GM12865 (cell line): ENCODE measurements at regions not wholly inside any gene's neighbourhood (a gene's known extent, or its start where the extent isn't known, plus 50 kb on each side); places are given as distances from the start of the nearest gene placed in this dataset.

Source experiments
- DNase-seq: peaks from one replicate; pipeline ENCODE4 v3.0.0; 2010; ENCODE audit warnings: low read depth
- H3K4me3 ChIP-seq: 2 replicates; pipeline ENCODE4 v1.5.1; 2011; ENCODE audit warnings: mild to moderate bottlenecking, low read depth, low read length, control low read depth
- CTCF ChIP-seq: IDR thresholded peaks from 2 replicates; pipeline ENCODE4 v1.5.1; 2011; ENCODE audit warnings: low read length, control low read depth, low read depth, inconsistent platforms; ENCODE audit not compliant: insufficient read depth; ENCODE audit errors: missing control alignments

- no peak for DNase-seq
- TF ChIP-seq CTCF = no peak
- no peak overlapping the region for H3K4me3 ChIP-seq
Observed at GRCh38 chr22:33119044-33119443, 60.9 kb upstream of the SYN3 start.

- no peak for TF ChIP-seq CTCF
- no peak for DNase-seq
Observed at GRCh38 chr22:33117821-33118220, 59.6 kb upstream of the SYN3 start.

GRCh38 chr22:33116841-33117547 lies 58.8 kb upstream of the SYN3 start:
- DNase-seq = no peak
- TF ChIP-seq CTCF = no peak
- H3K4me3 ChIP-seq = no peak overlapping the region

More at GRCh38 chr22:33117821-33118220, 59.6 kb upstream of the SYN3 start:
- no peak overlapping the region for H3K4me3 ChIP-seq

- no peak for TF ChIP-seq CTCF
- no peak for DNase-seq
- no peak overlapping the region for H3K4me3 ChIP-seq
Observed at GRCh38 chr22:33114565-33114964, 56.4 kb upstream of the SYN3 start.

- TF ChIP-seq CTCF = no peak
- peak; percentile 31 for DNase-seq
- no peak overlapping the region for H3K4me3 ChIP-seq
Observed at GRCh38 chr22:33112580-33112979, 54.4 kb upstream of the SYN3 start.

- TF ChIP-seq CTCF = no peak
- no peak overlapping the region for H3K4me3 ChIP-seq
- DNase-seq = peak; percentile 9
Observed at GRCh38 chr22:33111491-33111890, 53.3 kb upstream of the SYN3 start.
